Neural crest cell (in vitro differentiated cells): ENCODE measurements at regions not wholly inside any gene's neighbourhood (a gene's known extent, or its start where the extent isn't known, plus 50 kb on each side); places are given as distances from the start of the nearest gene placed in this dataset.

Experiments
- DNase-seq: peaks from one replicate; pipeline ENCODE4 v3.0.0; 2021; ENCODE audit warnings: low read depth, mixed read lengths, low spot score
- H3K27ac Mint-ChIP-seq: one replicate; pipeline ENCODE4 v1.8.0; 2021; ENCODE audit warnings: mild to moderate bottlenecking, mixed read lengths; ENCODE audit not compliant: unreplicated experiment
- H3K27me3 Mint-ChIP-seq: 2 replicates; pipeline ENCODE4 v1.8.0; 2021; ENCODE audit warnings: low read depth, mild to moderate bottlenecking, mixed read lengths
- H3K36me3 Mint-ChIP-seq: 2 replicates; pipeline ENCODE4 v1.8.0; 2021; ENCODE audit warnings: low read depth, mild to moderate bottlenecking, mixed read lengths
- H3K4me1 Mint-ChIP-seq: 2 replicates; pipeline ENCODE4 v1.8.0; 2021; ENCODE audit warnings: mixed read lengths
- H3K4me3 Mint-ChIP-seq: one replicate; pipeline ENCODE4 v1.8.0; 2021; ENCODE audit warnings: mild to moderate bottlenecking, mixed read lengths
- H3K9me3 Mint-ChIP-seq: 2 replicates; pipeline ENCODE4 v1.8.0; 2021; ENCODE audit warnings: mixed read lengths
- CTCF ChIP-seq: fragments of 200-600 bp; sonication (generic); conservative IDR thresholded peaks from 2 replicates; pipeline ENCODE4 v1.5.0; 2021; ENCODE audit warnings: antibody characterized with exemption, mild to moderate bottlenecking

GRCh38 chr1:244917073-244917670, 52.8 kb upstream of the HNRNPU start:
- Mint-ChIP-seq H3K27ac (no peak overlapping the region), H3K27me3 (peaks cover 19% of the 10 kb centered on the region), H3K9me3 (no peaks in the 10 kb centered on the region), H3K4me3 (peak overlapping the region; percentile 52), H3K36me3 (no peaks in the 10 kb centered on the region), H3K4me1 (peaks cover 11% of the 10 kb centered on the region)
- DNase-seq, result no peak
- TF ChIP-seq CTCF, result no peak

GRCh38 chr1:244915736-244916135, 51.4 kb upstream of the HNRNPU start:
- H3K4me1 Mint-ChIP-seq, result peaks cover 11% of the 10 kb centered on the region
- no peak overlapping the region for H3K4me3 Mint-ChIP-seq
- no peak for TF ChIP-seq CTCF
- no peaks in the 10 kb centered on the region for H3K36me3 Mint-ChIP-seq
- H3K27ac Mint-ChIP-seq, result no peak overlapping the region
- H3K9me3 Mint-ChIP-seq, result no peaks in the 10 kb centered on the region
- no peak for DNase-seq
- peaks cover 19% of the 10 kb centered on the region for H3K27me3 Mint-ChIP-seq

GRCh38 chr1:244914761-244915160, 50.4 kb upstream of the HNRNPU start:
- no peak for DNase-seq
- Mint-ChIP-seq H3K27me3 (peaks cover 17% of the 10 kb centered on the region), H3K4me1 (peaks cover 11% of the 10 kb centered on the region), H3K9me3 (no peaks in the 10 kb centered on the region), H3K4me3 (no peak overlapping the region), H3K27ac (no peak overlapping the region), H3K36me3 (no peaks in the 10 kb centered on the region)
- TF ChIP-seq CTCF, result no peak
